ENCODE measurements at regions not wholly inside any gene's neighbourhood (a gene's known extent, or its start where the extent isn't known, plus 50 kb on each side); places are given as distances from the start of the nearest gene placed in this dataset.
"Not testable (repeated sequence)": the region's sequence is repeated elsewhere in the genome, so short reads cannot be mapped to it uniquely, and the experiment has no call there.

- no peaks in the 10 kb centered on the region for H3K4me1 Mint-ChIP-seq (ENCODE audit: low read depth)
- no peak for DNase-seq (ENCODE audit: low spot score, unreplicated experiment)
- no peak for TF ChIP-seq CTCF (IDR thresholded peaks at IDR 0.05; ENCODE audit: unreplicated experiment)
- H3K4me3 Mint-ChIP-seq (ENCODE audit: low read depth), result no peak overlapping the region
- H3K27ac Mint-ChIP-seq, result no peak overlapping the region
- no peaks in the 10 kb centered on the region for H3K27me3 Mint-ChIP-seq
- H3K36me3 Mint-ChIP-seq (ENCODE audit: insufficient read depth), result peaks cover 6% of the 10 kb centered on the region
- no peaks in the 10 kb centered on the region for H3K9me3 Mint-ChIP-seq (ENCODE audit: low read depth)
Observed at GRCh38 chrX:102845020-102845419, 92.1 kb upstream of the RAB40AL start.

DNA sequence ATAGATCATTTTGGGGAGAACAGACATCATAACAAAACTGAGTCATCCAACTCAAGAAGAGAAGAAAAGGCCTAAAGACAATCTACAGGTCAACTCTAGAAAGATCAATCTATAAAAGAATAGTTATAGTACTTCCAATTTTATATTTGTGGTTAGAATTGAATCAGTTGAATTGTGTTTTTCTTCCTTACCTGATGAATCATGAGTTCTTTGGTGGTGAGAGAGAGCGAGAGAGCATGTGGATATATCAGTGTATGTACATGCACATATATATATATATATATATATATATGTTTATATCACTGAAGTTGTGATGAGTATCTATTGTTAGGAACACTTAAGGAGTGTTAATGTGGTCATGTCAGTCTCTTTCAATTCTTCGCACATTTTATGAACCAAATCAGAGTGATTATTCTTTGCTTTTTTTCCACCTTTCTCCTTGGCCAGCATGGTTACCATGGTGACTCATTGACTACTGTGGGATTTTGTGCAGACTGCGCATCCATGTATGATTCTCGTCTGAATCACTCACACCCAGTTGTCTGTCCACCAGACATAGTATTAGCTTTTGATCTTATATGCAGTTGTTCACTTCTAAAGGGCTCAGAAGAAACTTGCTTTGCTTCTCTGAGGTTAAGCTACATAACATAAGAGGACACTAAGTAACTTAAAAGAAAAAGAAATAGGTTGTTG lies 90.4 kb upstream of the RAB40AL start:
- Mint-ChIP-seq H3K4me1 (ENCODE audit: low read depth) (no peaks in the 10 kb centered on the region), H3K27ac (no peak overlapping the region), H3K4me3 (ENCODE audit: low read depth) (no peak overlapping the region), H3K9me3 (ENCODE audit: low read depth) (no peaks in the 10 kb centered on the region), H3K27me3 (no peaks in the 10 kb centered on the region), H3K36me3 (ENCODE audit: insufficient read depth) (peaks cover 6% of the 10 kb centered on the region)
- TF ChIP-seq CTCF (IDR thresholded peaks at IDR 0.05; ENCODE audit: unreplicated experiment), result no peak
- no peak for DNase-seq (ENCODE audit: low spot score, unreplicated experiment)

- H3K4me1 Mint-ChIP-seq (ENCODE audit: low read depth), result no peaks in the 10 kb centered on the region
- H3K36me3 Mint-ChIP-seq (ENCODE audit: insufficient read depth), result peaks cover 6% of the 10 kb centered on the region
- DNase-seq (ENCODE audit: low spot score, unreplicated experiment), result no peak
- H3K9me3 Mint-ChIP-seq (ENCODE audit: low read depth), result no peaks in the 10 kb centered on the region
- no peaks in the 10 kb centered on the region for H3K27me3 Mint-ChIP-seq
- H3K4me3 Mint-ChIP-seq (ENCODE audit: low read depth), result no peak overlapping the region
- no peak for TF ChIP-seq CTCF (IDR thresholded peaks at IDR 0.05; ENCODE audit: unreplicated experiment)
- H3K27ac Mint-ChIP-seq, result no peak overlapping the region
Observed at GRCh38 chrX:102847362-102847761, 89.7 kb upstream of the RAB40AL start.

GRCh38 chrX:102849396-102849795 lies 87.7 kb upstream of the RAB40AL start:
- no peak for DNase-seq (ENCODE audit: low spot score, unreplicated experiment)
- H3K9me3 Mint-ChIP-seq (ENCODE audit: low read depth), result peaks cover 12% of the 10 kb centered on the region
- H3K36me3 Mint-ChIP-seq (ENCODE audit: insufficient read depth), result peaks cover 12% of the 10 kb centered on the region
- TF ChIP-seq CTCF (IDR thresholded peaks at IDR 0.05; ENCODE audit: unreplicated experiment), result no peak
- H3K4me3 Mint-ChIP-seq (ENCODE audit: low read depth), result no peak overlapping the region
- H3K27me3 Mint-ChIP-seq, result no peaks in the 10 kb centered on the region
- H3K27ac Mint-ChIP-seq, result no peak overlapping the region
- H3K4me1 Mint-ChIP-seq (ENCODE audit: low read depth), result no peaks in the 10 kb centered on the region

GRCh38 chrX:102858826-102859549 lies 78.1 kb upstream of the RAB40AL start:
- peaks cover 20% of the 10 kb centered on the region for H3K36me3 Mint-ChIP-seq (ENCODE audit: insufficient read depth)
- H3K4me1 Mint-ChIP-seq (ENCODE audit: low read depth); H3K4me3 Mint-ChIP-seq (ENCODE audit: low read depth); H3K27me3 Mint-ChIP-seq; H3K27ac Mint-ChIP-seq; DNase-seq (ENCODE audit: low spot score, unreplicated experiment): not testable (repeated sequence)
- peaks cover 30% of the 10 kb centered on the region for H3K9me3 Mint-ChIP-seq (ENCODE audit: low read depth)

GRCh38 chrX:102859550-102859871 lies 77.6 kb upstream of the RAB40AL start:
- DNase-seq (ENCODE audit: low spot score, unreplicated experiment), result no peak
- H3K36me3 Mint-ChIP-seq (ENCODE audit: insufficient read depth), result peaks cover 19% of the 10 kb centered on the region
- H3K9me3 Mint-ChIP-seq (ENCODE audit: low read depth), result peaks cover 27% of the 10 kb centered on the region
- H3K27me3 Mint-ChIP-seq, result no peaks in the 10 kb centered on the region
- no peak for TF ChIP-seq CTCF (IDR thresholded peaks at IDR 0.05; ENCODE audit: unreplicated experiment)
- H3K4me1 Mint-ChIP-seq (ENCODE audit: low read depth), result no peaks in the 10 kb centered on the region
- H3K4me3 Mint-ChIP-seq (ENCODE audit: low read depth), result no peak overlapping the region
- no peak overlapping the region for H3K27ac Mint-ChIP-seq
